HG03280 (cell line): ENCODE measurements at regions not wholly inside any gene's neighbourhood (a gene's known extent, or its start where the extent isn't known, plus 50 kb on each side); places are given as distances from the start of the nearest gene placed in this dataset.

Experiments used
- ATAC-seq: cut with Tn5 transposase; IDR thresholded peaks from one replicate; pipeline ENCODE4 v1.9.1; 2021; ENCODE audit warnings: mild to moderate bottlenecking, moderate library complexity; ENCODE audit not compliant: unreplicated experiment

GRCh38 chr10:84768132-84768531 lies 439.7 kb downstream of the CCSER2 start:
- no peak for ATAC-seq

- ATAC-seq: no peak
Measured at GRCh38 chr10:84770824-84771223, 442.4 kb downstream of the CCSER2 start.

GRCh38 chr10:84783386-84783785 lies 455.0 kb downstream of the CCSER2 start:
- no peak for ATAC-seq

GRCh38 chr10:84783909-84784308 lies 455.5 kb downstream of the CCSER2 start:
- no peak for ATAC-seq

GRCh38 chr10:84784749-84785148 lies 456.4 kb downstream of the CCSER2 start:
- no peak for ATAC-seq

DNA sequence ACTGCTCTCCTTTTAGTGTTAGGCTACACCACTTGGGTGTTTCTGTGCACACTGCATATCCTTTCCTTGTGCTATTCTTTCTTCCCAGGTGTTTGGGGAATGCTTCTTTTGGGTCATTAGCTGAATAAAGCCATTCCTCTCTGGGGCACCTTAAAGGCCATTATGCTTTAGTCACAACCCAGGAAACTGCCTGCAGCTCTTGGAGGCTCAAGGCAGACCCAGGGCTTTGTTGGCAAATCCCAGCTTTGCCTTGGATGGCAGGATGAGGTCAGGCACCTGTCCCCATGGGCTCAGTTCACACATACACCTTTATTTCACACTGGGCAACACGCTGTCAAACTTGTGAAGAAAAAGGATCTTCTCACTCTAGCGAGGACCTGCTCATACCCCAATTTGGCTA lies 460.6 kb downstream of the CCSER2 start:
- ATAC-seq: no peak

DNA sequence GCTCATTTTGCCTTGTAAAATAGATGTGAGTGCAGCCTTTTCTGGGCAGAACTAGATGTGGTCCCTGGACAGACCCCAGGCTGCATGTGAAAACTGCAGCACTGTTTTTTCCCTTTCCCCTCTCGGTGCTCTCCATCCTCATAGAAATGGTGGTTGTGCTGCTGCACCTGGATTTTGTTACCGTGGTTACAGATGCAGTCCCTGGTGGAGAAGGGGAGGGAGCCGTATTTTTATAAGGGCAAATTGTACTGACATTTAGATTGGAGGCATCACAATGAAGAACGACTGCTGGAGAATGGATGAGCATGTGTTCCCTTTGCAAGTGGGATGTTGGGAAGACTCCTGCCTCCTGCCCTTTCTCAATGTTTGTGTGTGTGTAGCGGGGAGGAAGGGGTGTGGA lies 469.9 kb downstream of the CCSER2 start:
- no peak for ATAC-seq

DNA sequence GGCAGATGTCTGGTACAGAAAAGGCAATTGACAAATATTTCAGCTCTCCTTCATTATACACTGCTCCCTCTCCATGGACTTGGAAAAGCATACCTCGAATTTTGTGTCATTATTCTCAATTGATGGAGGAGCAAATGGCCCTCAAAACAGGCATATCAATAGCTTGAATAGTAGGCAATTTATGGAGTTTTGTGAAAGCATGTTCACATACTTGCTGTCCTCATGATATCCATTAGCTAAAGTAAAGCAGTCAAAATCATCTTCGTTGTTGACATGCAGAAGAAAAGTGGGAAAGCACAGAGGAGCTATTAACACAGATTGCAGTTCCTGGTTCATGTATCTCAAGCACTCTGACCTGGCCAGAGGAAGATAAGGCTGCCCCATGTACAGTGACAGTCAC lies 472.8 kb downstream of the CCSER2 start:
- ATAC-seq: no peak

DNA sequence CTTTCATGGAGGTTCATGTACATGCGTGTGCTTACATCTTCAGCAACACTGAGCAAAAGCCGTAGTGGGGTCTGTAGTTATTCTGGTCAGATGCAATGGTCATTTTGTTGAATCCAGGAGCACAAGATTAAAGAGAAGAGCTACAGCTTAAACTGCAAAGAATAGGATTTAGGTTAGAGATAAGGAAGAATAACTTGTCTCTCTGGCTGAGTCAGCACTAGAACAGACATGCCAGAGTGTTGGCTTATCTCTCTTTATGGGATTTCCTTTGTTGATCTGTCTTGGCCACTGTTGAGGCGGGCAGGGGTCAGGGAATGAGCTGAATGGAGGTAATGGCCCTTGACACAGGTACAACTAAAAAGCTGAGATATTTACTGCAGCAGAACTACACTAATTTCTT lies 473.5 kb downstream of the CCSER2 start:
- no peak for ATAC-seq

GRCh38 chr10:84805149-84805548 lies 476.8 kb downstream of the CCSER2 start:
- no peak for ATAC-seq

DNA sequence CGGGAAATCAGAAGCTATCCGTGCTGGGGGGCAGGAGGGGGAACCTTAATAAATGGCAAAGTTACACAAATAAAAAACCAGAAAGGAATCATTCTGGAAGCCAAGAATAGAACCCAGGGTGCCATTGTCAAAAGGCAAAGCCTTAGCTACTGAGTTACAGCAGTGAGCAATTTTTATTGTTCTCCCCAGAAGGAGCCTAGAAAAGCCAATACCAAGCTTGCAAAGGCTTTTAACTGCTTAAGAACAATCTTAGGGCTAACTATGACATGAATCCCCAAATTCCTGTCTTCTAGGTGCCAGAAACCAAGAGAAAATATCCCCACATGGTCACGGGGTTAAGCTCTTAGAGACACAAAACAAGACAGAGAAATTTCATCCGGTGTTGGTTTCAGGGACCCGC lies 482.7 kb downstream of the CCSER2 start:
- ATAC-seq: no peak

GRCh38 chr10:84818961-84819360 lies 490.6 kb downstream of the CCSER2 start:
- ATAC-seq: no peak

- ATAC-seq: no peak
Measured at GRCh38 chr10:84820120-84820519, 491.7 kb downstream of the CCSER2 start.

DNA sequence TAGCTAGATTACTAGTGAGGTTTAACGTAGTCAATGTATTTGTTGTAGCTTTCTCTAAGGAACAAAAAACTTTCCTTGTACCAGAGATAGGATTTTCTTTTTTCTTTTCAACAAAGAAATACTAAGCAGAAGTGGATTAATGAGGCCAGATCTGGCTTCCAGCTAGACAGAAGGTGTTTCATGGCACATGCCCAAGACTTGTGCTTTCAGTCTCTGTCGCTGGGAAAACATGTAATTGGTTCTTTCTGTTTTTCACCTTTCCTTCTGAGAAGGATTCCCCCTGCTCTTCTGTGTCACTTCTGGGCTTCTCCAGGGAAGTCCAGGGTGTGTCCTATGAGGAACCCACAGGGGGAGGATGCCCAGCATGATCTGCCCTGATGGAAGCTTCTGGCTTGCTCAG lies 492.2 kb downstream of the CCSER2 start:
- ATAC-seq: no peak

- ATAC-seq: no peak
Measured at GRCh38 chr10:84822931-84823630, 494.7 kb downstream of the CCSER2 start.

DNA sequence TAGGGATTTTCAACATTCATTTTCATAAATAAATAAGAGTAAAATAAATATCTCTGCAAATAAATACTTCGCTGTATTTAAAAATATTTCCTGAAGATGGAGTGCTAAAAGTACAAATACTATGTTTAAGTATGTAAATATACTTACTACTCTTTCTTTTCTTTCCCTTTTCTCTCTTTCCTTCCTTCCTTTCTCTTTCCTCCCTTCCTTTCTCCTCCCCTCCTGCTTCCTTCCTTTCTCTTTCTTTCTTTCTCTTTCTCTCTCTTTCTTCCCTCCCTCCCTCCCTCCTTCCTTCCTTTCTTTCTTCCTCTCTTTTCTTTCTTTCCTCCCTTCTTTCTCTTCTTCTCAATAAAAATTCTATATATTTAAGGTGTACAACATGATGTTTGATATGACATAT lies 496.1 kb downstream of the CCSER2 start:
- no peak for ATAC-seq

GRCh38 chr10:84825330-84825729 lies 496.9 kb downstream of the CCSER2 start:
- no peak for ATAC-seq

GRCh38 chr10:84826704-84827103 lies 498.3 kb downstream of the CCSER2 start:
- ATAC-seq: no peak

- ATAC-seq: no peak
Measured at GRCh38 chr10:84829131-84829530, 500.7 kb downstream of the CCSER2 start.

DNA sequence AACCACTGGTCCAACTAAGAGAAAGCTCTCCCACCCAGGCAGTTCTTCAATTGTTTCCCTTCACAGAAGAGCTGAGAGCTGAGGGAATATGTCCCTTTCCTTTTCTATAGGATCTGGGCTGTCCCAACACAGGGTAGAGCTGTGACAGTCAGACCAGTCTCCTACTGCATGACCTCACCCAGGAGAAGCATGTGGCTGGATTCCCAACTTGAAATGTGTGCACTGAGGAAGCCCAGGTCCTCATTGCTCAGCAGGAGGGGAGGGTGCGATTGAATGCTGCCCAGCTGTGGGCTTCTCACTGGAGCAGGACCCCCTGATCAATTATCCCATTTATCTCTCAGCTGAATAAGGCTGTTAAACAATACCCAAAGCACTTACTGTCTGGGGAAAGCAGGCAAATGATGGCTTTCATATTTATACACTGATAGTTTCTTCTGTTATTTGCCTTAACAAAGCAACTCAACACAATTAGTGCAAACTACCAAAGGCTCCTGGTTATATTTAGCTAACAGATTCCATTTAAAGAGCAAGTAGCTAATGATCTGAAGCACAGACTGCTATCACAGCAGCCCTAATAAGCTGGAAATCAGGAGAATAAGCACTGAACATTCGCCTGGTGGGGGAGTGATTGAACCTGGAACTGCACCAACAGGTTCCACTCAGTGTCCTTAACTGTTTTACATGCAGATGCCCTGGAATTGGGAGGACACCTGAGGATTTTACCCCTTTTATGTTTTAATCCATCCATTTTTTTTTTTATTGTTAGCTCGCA lies 508.8 kb downstream of the CCSER2 start:
- no peak for ATAC-seq

GRCh38 chr10:84837877-84838276 lies 509.5 kb downstream of the CCSER2 start:
- ATAC-seq: no peak

- no peak for ATAC-seq
Measured at GRCh38 chr10:84838851-84839250, 510.5 kb downstream of the CCSER2 start.

DNA sequence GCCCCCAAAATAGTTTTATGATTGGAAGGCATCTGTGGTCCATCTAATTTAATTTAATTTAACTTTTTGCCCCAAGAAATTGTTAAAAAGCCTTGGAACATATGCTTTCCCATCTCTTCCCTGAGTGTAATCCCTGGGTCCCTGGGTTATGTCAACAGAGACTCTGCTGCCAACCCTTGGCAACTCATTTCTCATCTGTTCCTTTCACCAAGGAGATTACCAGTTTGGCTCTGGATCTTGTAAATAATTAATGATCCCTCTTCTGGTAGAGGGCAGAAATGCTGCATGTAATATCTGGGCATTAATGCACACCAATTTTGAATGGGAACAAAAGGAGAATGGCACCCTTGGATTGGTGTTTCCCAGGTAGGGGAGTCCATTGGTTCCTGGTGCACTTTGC lies 514.2 kb downstream of the CCSER2 start:
- no peak for ATAC-seq
